Body of pancreas (tissue), 4 donors: ENCODE measurements at regions not wholly inside any gene's neighbourhood (a gene's known extent, or its start where the extent isn't known, plus 50 kb on each side); places are given as distances from the start of the nearest gene placed in this dataset.

Experiments
- POLR2A ChIP-seq, 3 donors: fragments of 450-650 bp; IDR thresholded peaks; one replicate each; pipeline ENCODE4 v1.6.1; 2016; ENCODE audit warnings: antibody characterized with exemption in 3 of 3, mild to moderate bottlenecking in 2 of 3
- TF ChIP-seq, protein P1 (sequence below), 7 experiments: fragments of 450-650 bp in 4 of 7; fragments of 200-600 bp in 3 of 7; sonication (generic) in 3 of 7; IDR thresholded peaks; one replicate each; pipeline ENCODE4 v1.5.1; 2016 to 2019; ENCODE audit warnings: antibody characterized with exemption in 7 of 7

DNA sequence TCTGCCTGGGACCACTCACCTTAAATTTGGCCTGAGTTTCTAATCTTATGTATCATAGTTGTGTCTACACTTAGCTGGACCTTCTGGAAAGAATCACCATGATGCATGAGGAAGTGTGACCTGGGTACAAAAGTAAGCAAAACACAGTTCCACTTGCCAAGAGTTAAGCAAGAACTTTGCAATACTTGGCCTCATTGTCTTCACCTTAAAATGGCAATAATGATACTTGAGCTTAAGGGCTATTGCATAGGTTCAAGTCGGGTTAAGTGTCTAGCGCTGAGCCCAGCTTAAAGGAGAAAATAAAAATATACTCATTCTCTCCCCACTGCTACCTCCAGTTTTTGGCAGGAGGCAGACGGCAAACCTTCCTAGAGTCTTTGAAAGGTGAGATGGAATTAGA, 133.9 kb upstream of the BMPER start:
- TF ChIP-seq, protein P1, sequence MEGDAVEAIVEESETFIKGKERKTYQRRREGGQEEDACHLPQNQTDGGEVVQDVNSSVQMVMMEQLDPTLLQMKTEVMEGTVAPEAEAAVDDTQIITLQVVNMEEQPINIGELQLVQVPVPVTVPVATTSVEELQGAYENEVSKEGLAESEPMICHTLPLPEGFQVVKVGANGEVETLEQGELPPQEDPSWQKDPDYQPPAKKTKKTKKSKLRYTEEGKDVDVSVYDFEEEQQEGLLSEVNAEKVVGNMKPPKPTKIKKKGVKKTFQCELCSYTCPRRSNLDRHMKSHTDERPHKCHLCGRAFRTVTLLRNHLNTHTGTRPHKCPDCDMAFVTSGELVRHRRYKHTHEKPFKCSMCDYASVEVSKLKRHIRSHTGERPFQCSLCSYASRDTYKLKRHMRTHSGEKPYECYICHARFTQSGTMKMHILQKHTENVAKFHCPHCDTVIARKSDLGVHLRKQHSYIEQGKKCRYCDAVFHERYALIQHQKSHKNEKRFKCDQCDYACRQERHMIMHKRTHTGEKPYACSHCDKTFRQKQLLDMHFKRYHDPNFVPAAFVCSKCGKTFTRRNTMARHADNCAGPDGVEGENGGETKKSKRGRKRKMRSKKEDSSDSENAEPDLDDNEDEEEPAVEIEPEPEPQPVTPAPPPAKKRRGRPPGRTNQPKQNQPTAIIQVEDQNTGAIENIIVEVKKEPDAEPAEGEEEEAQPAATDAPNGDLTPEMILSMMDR (IDR thresholded peaks at IDR 0.05), result no peak
- no peak for TF ChIP-seq POLR2A (IDR thresholded peaks at IDR 0.05)
